HG02981 (cell line): ENCODE measurements at regions not wholly inside any gene's neighbourhood (a gene's known extent, or its start where the extent isn't known, plus 50 kb on each side); places are given as distances from the start of the nearest gene placed in this dataset.
"Not testable (repeated sequence)": the region's sequence is repeated elsewhere in the genome, so short reads cannot be mapped to it uniquely, and the experiment has no call there.

ENCODE experiments used
- ATAC-seq: cut with Tn5 transposase; IDR thresholded peaks from one replicate; pipeline ENCODE4 v1.9.1; 2021; ENCODE audit warnings: mild to moderate bottlenecking, moderate library complexity; ENCODE audit not compliant: unreplicated experiment

DNA sequence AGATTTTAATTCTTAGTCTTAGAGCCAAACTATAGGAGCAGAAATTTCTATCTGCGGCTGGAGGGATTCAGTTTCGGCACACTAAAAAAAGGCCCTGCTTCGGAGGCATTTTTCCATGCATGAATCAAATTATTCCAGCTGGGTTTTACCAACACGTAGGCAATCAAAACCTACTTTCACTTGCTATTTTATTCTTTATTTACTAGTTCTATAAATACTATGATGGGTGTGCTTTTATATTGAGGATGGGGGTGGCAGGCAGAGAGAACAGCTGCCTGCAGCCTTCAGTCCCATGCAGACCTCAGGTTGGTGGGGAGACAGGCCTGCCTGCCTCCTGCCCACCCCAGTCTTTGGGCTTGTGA is 609.8 kb downstream of the BCOR start:
- ATAC-seq: no peak

DNA sequence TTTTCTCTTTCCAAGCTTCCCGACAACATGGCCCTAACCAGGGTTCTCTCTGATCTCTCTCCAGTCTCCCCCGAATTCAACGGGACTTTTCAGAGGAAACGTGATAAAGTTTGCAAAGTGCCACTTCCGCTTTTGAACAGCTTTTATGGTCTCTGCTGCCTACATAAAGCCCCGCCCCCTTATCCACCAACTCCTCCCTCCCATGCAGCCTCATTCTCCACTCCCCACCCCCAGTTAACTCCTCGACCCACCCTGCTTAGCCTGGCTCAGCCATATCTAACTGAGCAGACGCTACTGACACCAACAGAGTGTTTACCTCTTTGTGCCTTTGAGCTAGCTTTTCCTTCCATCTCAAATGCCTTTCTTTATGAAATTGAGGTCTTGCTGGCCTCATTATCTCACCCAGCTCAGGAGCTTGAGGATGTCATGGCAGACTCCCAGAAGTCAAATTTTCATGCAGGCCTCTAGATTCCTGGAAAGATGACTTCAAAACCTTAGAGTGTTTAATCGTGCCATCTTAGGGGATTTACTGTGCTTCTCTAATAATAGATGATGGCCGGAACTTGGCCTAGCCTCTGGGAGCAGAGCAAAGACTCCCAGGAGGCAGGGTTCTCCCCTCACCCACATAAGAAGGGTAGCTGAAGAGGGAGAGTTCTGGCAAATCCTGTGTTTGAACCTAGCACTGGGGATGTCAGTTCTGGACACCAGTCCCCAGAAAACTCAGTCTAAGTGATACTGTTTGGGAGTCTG is 606.0 kb downstream of the BCOR start:
- ATAC-seq: peak; percentile 73

DNA sequence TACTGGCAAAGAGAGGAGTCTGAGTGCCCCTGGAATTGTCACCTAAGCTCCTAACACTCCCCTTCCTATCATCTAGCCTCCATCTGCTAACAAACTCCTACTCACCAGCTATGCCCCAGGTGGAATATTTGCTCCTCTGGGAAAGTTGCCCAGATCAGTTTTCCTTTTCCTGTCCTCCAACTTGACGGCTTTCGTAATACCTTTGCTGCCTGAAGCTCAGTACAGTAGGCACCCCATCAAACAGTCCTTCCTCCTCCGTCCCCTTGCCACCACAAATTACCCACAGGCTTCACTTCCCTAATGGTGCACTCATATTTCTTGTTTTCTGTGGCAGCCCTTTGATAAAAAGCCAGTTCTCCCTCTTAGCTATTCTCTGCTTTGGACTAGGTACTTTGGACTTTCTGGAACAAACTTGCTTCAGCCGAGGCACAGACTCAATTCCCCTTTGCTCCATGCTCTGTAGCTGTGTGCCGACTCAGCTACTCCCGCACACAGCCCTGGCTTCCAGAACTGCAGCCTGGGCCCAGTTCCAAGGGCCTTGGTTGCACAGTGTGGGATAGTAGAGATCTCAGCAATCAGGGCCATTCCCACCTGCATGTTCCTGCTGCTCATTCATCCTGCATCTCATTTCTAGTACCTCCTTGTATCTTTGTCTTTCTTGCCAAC is 605.1 kb downstream of the BCOR start:
- peak; percentile 50 for ATAC-seq

DNA sequence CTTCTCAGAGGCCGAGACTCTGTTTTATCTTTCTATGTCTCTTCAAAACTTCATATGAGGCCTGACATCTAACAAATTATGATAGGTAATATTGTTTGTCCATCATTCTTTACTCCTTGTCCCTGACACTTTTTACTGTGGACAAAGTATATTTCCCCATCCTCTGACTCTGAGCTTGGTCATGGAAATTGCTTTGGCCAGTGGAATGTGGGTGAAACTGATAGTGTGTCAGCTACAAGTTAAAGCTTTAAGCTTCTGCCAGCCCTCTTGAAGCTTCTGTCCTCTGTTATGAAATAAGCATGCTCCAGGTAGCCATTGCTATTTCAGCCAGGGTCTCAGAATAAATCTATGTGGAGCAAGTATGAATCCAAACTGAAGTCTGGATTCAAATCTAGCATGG is 604.6 kb downstream of the BCOR start:
- no peak for ATAC-seq

DNA sequence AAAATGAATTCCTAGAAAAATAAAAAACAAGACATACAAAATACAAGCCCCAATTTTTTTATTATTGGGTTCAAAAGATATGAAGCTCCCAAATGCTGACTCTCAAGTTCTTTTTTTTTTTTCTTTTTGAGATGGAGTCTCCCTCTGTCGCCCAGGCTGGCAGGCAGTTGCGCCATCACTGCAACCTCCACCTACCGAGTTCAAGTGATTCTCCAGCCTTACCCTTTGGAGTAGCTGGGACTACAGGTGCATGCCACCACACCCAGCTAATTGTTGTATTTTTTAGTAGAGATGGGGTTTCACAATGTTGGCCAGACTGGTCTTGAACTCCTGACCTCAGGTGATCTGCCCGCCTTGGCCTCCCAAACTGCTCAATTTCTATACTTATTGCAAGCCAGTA is 600.6 kb downstream of the BCOR start:
- ATAC-seq: not testable (repeated sequence)

DNA sequence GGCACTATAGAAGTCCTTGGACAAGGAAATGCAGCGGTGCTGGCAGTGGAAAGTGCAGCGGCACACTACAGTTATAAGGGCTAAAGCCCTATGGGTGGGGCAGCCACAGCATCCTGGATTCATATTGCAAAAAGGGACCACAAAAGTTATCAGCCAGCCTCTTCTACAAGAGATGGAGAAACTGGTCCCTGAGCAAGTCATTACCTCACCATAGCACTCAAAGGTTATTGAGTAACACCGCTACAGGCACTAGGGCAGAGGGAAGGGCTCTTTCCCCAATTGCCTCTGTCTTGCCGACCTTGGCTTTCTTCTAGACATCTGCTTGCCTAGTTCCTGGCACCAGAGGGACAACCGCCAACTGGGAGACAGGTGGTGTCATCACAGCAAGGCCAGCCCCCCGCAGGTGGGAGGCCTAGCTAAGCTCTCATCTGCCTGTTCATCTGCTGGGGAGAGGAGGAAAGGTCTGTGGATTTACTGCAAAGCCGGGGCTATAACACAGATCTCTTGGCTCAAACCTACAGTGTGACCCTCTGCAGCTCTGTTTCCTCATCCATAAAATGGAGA is 600.0 kb downstream of the BCOR start:
- ATAC-seq: no peak

DNA sequence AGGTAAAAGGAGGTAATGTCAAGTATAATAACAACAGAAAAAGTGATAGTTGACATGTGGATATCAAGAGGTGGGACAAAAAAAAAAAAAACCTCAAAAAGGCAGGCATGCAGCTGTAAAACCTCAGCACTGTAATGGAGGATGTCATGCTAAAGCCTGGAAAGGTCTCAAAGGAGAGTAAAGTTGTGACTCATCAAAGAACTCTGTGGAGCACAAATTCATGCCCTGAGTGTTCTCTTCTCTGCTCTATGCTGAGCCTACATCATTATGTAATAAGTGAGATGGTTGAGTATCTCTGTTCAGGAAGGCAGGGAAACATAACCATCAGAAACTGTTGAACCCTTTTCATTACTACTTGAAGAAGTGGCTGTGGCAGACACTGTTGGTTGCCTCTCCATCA is 597.8 kb downstream of the BCOR start:
- no peak for ATAC-seq

DNA sequence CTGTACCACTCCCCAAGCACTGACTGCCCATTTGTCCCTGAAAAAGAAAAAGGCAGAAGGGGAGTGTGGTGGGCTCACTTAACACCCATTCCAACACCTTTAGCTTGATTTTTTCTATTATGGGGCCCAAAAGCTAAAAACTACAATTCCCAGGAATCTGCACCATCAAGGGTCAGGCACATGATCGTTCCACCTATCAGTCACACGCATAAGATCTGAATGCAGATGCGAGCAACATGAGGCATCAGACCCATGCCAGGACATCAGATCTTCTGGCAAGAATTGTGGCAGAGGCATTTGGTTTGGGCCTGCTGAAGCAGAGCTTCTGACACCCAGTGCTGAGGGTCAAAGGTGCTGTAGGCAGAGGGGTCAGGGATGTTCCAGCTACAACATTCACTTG is 595.9 kb downstream of the BCOR start:
- no peak for ATAC-seq

DNA sequence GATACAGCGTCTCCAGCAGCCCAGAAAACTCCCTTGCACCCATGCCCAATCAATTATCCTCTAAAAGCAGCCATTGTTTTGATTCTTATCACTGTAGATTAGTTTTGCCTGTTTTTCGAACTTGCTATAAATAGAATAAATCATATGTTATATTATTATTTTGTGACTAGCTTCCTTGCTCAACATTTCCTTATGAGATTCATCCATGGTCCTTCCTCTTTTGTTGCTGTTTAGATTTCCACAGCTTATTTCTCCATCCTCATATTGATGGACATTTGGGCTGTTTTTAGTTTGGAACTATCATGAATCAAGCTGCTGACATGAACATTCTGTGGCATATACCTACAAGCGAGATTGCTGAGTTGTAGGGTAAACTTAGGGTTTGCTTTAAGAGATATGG is 595.3 kb downstream of the BCOR start:
- ATAC-seq: no peak

DNA sequence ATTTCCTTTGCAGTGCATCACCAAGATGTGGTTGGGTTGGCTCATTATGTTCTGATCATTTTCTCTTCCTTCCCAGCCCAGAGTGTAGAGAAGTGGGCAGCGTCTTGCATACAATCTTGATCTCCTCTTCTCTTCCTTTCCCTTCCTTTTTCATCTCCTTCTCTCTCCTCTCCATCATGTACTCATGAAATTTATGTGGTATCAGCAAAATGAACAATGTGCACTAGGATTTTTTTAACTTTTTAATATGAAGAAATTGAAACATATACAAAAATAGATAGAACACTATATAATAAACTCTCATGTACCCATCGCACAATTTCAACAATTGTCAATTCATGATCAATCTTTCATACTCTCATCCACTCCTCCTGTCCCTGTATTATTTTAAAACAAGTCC is 593.5 kb downstream of the BCOR start:
- ATAC-seq: no peak

DNA sequence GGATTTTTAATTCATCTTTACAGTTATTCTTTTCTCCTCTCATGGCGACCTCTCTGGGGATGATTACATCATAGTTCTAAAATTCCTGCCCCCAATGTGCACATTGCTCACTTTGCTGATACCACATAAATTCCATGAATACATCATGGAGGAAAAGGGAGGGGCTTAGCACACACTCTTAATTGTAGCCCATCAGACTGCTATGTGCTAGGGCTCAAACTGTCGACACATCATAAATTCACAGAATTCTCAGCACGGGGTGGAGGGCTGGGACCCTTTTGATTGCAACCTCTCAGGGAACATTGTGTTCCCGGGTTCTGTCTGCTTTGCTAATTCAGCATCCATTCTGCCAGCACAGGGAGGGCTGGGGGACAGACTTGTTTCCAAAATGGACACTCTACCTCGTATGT is 592.9 kb downstream of the BCOR start:
- no peak for ATAC-seq

DNA sequence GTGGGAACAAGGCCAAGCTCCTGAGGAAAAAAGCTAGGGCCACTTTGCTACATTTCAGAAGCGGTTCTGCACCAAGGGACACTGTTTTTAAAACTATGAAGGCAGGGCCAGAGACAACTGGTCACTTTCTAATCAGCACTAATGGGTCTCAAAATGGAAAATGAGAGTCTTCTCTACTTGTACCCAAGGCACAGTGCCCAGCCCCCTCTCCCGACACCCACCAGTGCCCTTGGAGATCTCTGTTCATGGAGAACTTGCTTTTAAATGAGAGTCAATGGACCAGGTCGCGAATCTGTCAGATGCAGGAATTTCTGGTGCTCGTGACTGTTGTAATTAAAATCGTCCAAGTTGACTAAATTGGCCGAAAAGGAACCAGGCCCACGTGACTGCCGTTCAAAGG is 591.6 kb downstream of the BCOR start:
- ATAC-seq: no peak

DNA sequence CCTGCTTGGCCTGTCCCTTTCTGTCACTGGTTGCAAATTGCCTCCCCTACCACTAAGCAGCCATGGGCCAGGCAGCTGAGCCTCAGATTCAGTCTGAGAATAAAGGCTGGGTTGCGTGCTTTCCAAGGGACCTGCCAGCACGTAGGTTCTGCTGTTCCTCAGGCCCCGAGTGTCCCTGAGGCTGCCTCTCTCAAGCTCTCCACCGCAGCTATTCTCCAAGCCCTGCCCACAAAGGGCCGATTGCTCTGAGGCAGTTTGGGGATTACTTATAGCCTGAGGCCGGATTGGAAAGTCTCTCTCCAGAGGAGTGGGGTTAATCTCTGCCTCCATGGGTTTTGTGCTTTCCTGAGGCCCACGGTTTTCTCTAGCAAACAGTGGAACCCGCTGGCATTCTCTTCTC is 590.7 kb downstream of the BCOR start:
- no peak for ATAC-seq

DNA sequence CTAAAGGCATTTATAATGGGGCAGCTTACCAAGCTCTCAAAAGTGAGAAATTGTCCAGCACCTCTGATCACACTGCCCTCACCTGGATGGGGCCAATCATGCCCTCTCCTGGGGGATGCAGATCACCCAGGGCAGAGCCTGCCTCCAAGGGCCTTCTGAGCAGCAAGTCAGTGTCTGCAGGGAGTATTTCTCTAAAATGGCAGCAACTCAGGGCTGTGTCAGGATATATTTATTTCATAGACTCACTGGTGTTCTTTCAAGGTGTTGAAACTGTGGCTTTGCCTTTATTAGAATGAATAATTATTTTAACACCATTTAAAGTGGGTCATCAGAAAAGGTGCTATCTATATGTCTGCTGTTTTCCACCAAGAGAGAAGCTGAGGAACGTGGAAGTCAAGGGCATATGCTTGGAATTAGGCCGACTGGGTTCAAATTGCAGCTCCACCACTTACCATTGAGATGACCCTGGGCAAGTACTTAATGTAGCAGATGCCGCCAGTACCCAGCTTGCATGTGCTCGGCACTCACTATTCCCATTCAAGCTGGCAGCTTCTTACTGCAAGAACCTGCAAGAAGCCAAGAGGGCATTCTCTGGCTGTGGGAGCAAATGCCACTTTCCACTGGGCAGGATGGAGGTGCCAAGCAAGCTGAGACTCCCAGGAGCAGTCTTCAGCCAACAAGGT is 590.0 kb downstream of the BCOR start:
- ATAC-seq: no peak

DNA sequence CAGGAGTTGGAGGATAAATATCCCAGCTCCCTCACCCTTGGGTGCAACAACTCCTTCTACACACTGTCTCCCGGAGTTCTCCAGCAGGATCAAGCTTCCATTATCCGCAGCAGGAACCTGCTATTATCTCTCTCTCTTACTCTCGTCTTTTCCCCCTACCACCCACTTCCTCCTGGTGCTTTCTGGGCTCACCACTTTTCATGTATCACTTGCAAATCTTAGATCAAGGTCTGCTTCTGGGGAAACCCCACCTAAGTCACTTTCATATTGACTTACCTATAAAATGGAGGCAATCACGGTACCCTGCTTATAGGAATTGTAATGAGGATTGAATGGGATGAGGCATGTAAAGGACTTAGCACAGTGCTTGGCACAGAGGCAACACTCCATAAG is 589.5 kb downstream of the BCOR start:
- ATAC-seq: no peak

DNA sequence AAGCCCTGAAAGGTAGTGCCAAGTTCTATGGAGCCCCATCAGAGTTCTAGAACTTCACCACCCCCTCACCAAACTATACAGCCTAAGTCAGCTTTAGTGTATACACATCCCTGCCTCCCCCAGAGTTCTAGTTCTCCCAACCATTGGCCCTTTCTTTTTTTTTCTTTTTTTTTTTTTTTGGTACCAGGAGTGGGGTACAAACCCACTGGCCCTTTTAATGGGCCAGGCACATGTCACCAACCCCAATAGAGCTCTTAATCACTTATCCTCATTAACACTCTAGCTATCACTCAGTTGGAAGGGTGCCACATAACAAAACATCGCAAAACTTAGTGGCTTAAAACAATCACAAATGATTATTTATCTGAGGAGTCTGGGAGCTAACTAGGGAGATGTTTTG is 588.6 kb downstream of the BCOR start:
- ATAC-seq: no peak

DNA sequence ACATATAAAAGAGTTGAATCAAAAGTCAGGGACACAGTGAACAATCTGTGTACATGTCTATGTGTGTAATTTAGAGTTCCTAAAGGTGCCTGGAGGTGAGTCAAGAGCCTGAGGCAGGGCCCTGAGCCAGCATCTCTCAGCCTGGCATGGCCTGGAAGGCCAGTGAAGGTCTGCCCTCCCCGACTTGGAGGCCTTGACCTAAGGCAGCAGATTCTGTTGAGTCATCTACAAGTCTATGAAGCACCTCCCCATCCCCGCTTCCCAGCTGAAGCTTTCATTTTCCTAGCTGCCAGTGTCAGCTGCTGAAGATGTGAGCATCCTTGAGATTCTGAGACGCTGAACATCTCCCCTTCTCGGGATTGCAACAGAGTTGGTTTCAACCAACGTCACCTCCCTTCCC is 583.9 kb downstream of the BCOR start:
- no peak for ATAC-seq

DNA sequence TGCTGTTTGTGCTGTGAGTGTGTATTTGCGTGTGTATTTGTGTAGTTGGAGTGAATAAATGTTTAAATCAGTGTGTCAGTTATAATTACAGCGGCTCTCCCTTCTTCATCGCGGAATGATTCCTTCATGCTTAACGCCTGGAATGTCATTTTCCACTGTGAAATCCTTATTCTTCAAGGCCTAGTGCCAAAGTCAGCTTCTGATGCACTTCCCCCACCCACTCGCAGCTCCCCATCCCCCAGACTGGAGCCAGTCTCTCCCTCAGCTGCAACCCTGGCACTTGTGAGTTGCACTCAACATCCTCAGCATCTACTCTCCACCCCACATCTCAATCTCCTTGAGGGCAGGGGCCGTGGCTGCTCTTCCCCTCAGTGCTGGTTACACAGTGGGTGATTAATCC is 583.0 kb downstream of the BCOR start:
- ATAC-seq: no peak

DNA sequence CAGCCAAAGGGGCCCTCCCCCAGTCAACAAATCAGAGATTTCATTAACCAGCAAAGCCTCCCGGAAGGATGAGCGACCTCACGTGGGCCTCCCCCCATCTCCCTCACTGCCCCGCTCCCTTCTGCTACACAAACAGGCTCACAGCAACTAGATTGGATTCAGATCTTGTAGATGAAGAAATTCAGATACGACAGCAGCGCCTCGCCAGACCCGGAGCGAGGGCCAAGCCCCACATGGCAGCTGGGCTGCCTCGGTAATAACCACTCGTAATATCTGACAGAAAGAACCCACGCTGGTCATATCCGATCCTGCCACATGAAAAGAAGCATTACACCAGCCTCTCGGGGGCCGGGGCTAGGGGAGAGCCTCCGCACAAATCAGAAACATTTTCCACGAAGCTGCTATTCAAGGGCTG is 581.3 kb downstream of the BCOR start:
- no peak for ATAC-seq

DNA sequence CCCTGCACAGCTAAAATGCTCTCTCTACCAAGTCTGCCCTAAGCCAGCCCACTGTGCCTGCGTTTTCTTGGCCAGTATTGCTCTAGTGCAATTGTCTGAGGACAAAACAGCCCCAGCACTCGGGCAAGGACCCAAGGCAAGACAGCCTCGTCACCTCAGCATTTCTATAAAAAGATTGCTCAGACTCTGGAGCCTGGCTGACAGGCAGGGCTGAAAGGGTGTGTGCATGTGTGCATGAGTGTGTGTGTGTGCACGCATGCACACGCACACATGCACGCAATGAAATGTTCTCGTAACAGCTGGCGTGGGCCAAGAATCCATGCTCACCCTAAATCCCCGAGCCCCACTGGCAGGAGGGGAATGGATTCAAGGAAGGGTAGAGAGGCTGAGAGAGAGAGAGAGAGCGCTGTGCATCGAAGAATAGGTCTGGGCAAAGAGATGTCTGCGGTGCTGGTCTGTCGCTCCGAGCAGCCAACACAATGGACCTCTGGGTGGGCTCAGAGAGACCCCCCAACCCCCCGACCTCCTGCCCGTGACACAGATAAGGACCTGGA is 579.2 kb downstream of the BCOR start:
- ATAC-seq: no peak

DNA sequence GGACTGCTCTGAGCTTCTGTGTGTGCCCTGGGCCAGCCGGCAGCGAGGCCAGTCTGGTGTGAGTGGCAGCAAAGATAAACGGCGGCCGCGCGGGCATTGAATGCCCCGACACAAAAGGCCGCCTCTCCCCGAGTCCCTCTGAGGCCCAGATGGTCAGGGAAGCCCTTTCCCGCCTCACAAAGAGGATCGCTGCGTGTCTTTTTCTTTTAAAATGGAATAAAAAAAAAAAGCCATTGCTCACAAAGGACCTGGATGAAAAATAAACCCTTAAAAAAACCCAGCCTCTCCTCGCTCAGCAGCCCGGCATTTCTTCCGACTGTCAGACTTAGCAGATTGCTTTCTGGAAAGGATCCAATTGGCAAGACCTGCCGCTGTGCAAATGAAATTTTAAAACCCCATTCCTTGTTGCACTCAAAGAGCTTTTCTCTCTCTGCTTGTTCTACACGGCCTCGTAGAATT is 578.7 kb downstream of the BCOR start:
- no peak for ATAC-seq
